GM12878 (cell line): ENCODE measurements at regions not wholly inside any gene's neighbourhood (a gene's known extent, or its start where the extent isn't known, plus 50 kb on each side); places are given as distances from the start of the nearest gene placed in this dataset.

Source experiments
- ATAC-seq: fragments of 200-7000 bp; cut with Tn5 transposase; 3 replicates; pipeline ENCODE4 v1.9.1; 2020; ENCODE audit warnings: mild to moderate bottlenecking, moderate library complexity
- BruUV-seq: library from RNA; stranded (reverse); fragments of 400-500 nt; replicated peaks from 2 replicates; lab custom pipeline; 2021; lab: Mats Ljungman, UMichigan
- CTCF ChIA-PET: fragments of 300-600 bp; sonication (Branson Sonifier 250); formaldehyde crosslinking; extraction: SDS; loops from one replicate; lab custom pipeline; 2021; ENCODE audit warnings: inconsistent platforms; lab: Yijun Ruan, JAX
- POLR2A ChIA-PET: fragments of 350-600 bp; formaldehyde crosslinking; extraction: SDS; loops from one replicate; lab custom pipeline; 2021; ENCODE audit warnings: inconsistent platforms; lab: Charles Lee
- RAD21 ChIA-PET: fragments of 300-600 bp; sonication (Branson Sonifier 250); formaldehyde crosslinking; loops from one replicate; lab custom pipeline; 2023; ENCODE audit warnings: antibody characterized with exemption; ENCODE audit not compliant: unreplicated experiment; lab: Charles Lee
- SMC1A ChIA-PET: fragments of 300-600 bp; sonication (Branson Sonifier 250); formaldehyde crosslinking; loops from one replicate; lab custom pipeline; 2023; ENCODE audit not compliant: unreplicated experiment, uncharacterized antibody; lab: Charles Lee
- DNase-seq: peaks from one replicate; pipeline ENCODE4 v3.0.0-alpha.2; 2011; ENCODE audit warnings: low read depth, low spot score
- FAIRE-seq: peaks from 3 replicates; lab custom pipeline; 2011; peaks lifted over from hg19 to GRCh38; lab: Jason Lieb, UNC
- H2AFZ ChIP-seq: 2 replicates; pipeline ENCODE4 v1.6.0; 2011; ENCODE audit warnings: low read depth, low read length, control low read depth; ENCODE audit not compliant: control insufficient read depth
- H3K27ac ChIP-seq: 2 replicates; pipeline ENCODE4 v1.5.1; 2011; ENCODE audit warnings: control low read depth; ENCODE audit not compliant: control insufficient read depth, insufficient read depth
- H3K27me3 ChIP-seq, 2 experiments: replicated peaks in 1 of 2; 2 replicates each; pipeline versions ENCODE4 v1.6.0 to v1.6.1; 2011; ENCODE audit warnings: low read length in 1 of 2; ENCODE audit not compliant: control insufficient read depth in 2 of 2, insufficient read depth in 2 of 2
- H3K36me3 ChIP-seq, 2 experiments: 2 replicates each; pipeline ENCODE4 v1.5.1; 2011; ENCODE audit warnings: low read length in 1 of 2; ENCODE audit not compliant: control insufficient read depth in 2 of 2, insufficient read depth in 2 of 2
- H3K4me1 ChIP-seq: 2 replicates; pipeline ENCODE4 v1.6.1; 2011; ENCODE audit warnings: mild to moderate bottlenecking, low read length, moderate library complexity, mixed read lengths; ENCODE audit not compliant: control insufficient read depth, insufficient read depth
- H3K4me2 ChIP-seq: 2 replicates; pipeline ENCODE4 v1.6.0; 2011; ENCODE audit warnings: control low read depth; ENCODE audit not compliant: control insufficient read depth, insufficient read depth
- H3K4me3 ChIP-seq: fragments of 200-600 bp; sonication (generic); 2 replicates; pipeline ENCODE4 v1.5.1; 2016
- H3K79me2 ChIP-seq: 2 replicates; pipeline ENCODE4 v1.6.0; 2011; ENCODE audit warnings: low read length; ENCODE audit not compliant: control insufficient read depth, insufficient read depth
- H3K9ac ChIP-seq: 2 replicates; pipeline ENCODE4 v1.8.0; 2011; ENCODE audit warnings: low read length, control low read depth, mixed read lengths; ENCODE audit not compliant: control insufficient read depth, insufficient read depth
- H3K9me3 ChIP-seq: replicated peaks from 3 replicates; pipeline ENCODE4 v1.5.1; 2011; ENCODE audit warnings: mild to moderate bottlenecking, low read length; ENCODE audit not compliant: control insufficient read depth, insufficient read depth
- H4K20me1 ChIP-seq: 2 replicates; pipeline ENCODE4 v1.6.0; 2011; ENCODE audit not compliant: control insufficient read depth, insufficient read depth
- BMI1 ChIP-seq: fragments of 450-650 bp; IDR thresholded peaks from 2 replicates; pipeline ENCODE4 v1.6.1; 2016; ENCODE audit warnings: mild to moderate bottlenecking, moderate library complexity, borderline replicate concordance
- CEBPB ChIP-seq, 2 experiments: fragments of 150-350 bp in 1 of 2; IDR thresholded peaks; 2 replicates each; pipeline ENCODE4 v1.6.1; 2012 to 2014; ENCODE audit warnings: low read depth in 2 of 2, low read length in 2 of 2, borderline replicate concordance in 1 of 2, inconsistent platforms in 1 of 2
- CHD2 ChIP-seq: IDR thresholded peaks from 2 replicates; pipeline ENCODE4 v1.6.1; 2011; ENCODE audit warnings: low read depth, low read length, improper control_type of control experiment, borderline replicate concordance
- CUX1 ChIP-seq: IDR thresholded peaks from 2 replicates; pipeline ENCODE4 v1.6.1; 2012; ENCODE audit warnings: improper control_type of control experiment, low read depth, low read length; ENCODE audit not compliant: insufficient replicate concordance
- ELK1 ChIP-seq: IDR thresholded peaks from 2 replicates; pipeline ENCODE4 v1.6.1; 2012; ENCODE audit warnings: low read depth, low read length, improper control_type of control experiment
- JUNB ChIP-seq: IDR thresholded peaks from 2 replicates; pipeline ENCODE4 v1.6.1; 2016; ENCODE audit warnings: antibody characterized with exemption, mild to moderate bottlenecking
- NFIC ChIP-seq: IDR thresholded peaks from 2 replicates; pipeline ENCODE4 v1.6.1; 2012; ENCODE audit warnings: low read depth, mild to moderate bottlenecking, inconsistent platforms, low read length, moderate library complexity
- PAX5 ChIP-seq: IDR thresholded peaks from 2 replicates; pipeline ENCODE4 v1.6.1; 2011; ENCODE audit warnings: low read depth, low read length, borderline replicate concordance
- PBX3 ChIP-seq: IDR thresholded peaks from 2 replicates; pipeline ENCODE4 v1.6.1; 2011; ENCODE audit warnings: mild to moderate bottlenecking, low read depth, low read length, moderate library complexity; ENCODE audit not compliant: insufficient replicate concordance
- PML ChIP-seq: IDR thresholded peaks from 2 replicates; pipeline ENCODE4 v1.6.1; 2012; ENCODE audit warnings: low read length, inconsistent platforms
- POLR2A ChIP-seq: IDR thresholded peaks from 2 replicates; pipeline ENCODE4 v1.6.1; 2011; ENCODE audit warnings: low read depth, mild to moderate bottlenecking, low read length
- RCOR1 ChIP-seq: conservative IDR thresholded peaks from 2 replicates; pipeline ENCODE4 v1.6.1; 2012; ENCODE audit warnings: low read depth, low read length, improper control_type of control experiment
- RELA ChIP-seq: fragments of 450-650 bp; IDR thresholded peaks from 2 replicates; pipeline ENCODE4 v1.8.0; 2014; ENCODE audit warnings: borderline replicate concordance; ENCODE audit not compliant: partially characterized antibody
- TARDBP ChIP-seq: IDR thresholded peaks from 2 replicates; pipeline ENCODE4 v1.6.1; 2016; ENCODE audit warnings: borderline replicate concordance
- ZBED1 ChIP-seq: IDR thresholded peaks from 2 replicates; pipeline ENCODE4 v1.6.1; 2016; ENCODE audit warnings: borderline replicate concordance
- ZNF24 ChIP-seq: fragments of 450-650 bp; IDR thresholded peaks from 2 replicates; pipeline ENCODE4 v1.6.1; 2017; ENCODE audit warnings: antibody characterized with exemption, mild to moderate bottlenecking
- WGBS: methylation state at CpG from one replicate; pipeline ENCODE4 v1.1.6; 2016; ENCODE audit warnings: low lambda C conversion rate; ENCODE audit not compliant: insufficient replicate concordance, insufficient coverage; ENCODE audit errors: missing lambda C conversion rate; 5-methylcytosine and 5-hydroxymethylcytosine counted together
- in situ Hi-C: fragments of 300-500 bp; cut with MboI; formaldehyde crosslinking; loops from 9 replicates; pipeline ENCODE4 v1.14.3; 2018; ENCODE audit warnings: mixed read lengths
- intact Hi-C: fragments of 100-400 bp; cut with micrococcal nuclease; formaldehyde crosslinking; loops from one replicate; pipeline ENCODE4 v1.14.2; 2022; ENCODE audit not compliant: unreplicated experiment

GRCh38 chr10:113304726-113305125 lies 248.1 kb upstream of the HABP2 start:
- DNase-seq = no peak
- ChIA-PET POLR2A (no interaction called here), CTCF (no interaction called here), SMC1A (no interaction called here), RAD21 (no interaction called here)
- Histone ChIP-seq H3K27ac (no peak overlapping the region), H2AFZ (no peak overlapping the region), H3K27me3 (no peaks in the 10 kb centered on the region), H3K36me3 (no peaks in the 10 kb centered on the region), H3K79me2 (no peaks in the 10 kb centered on the region), H3K9ac (no peak overlapping the region), H4K20me1 (no peaks in the 10 kb centered on the region), H3K4me2 (no peak overlapping the region), H3K4me1 (no peaks in the 10 kb centered on the region), H3K9me3 (no peaks in the 10 kb centered on the region; the same call in 2 of the 3 replicates), H3K4me3 (no peak overlapping the region)
- in situ Hi-C loops (no loop called here), intact Hi-C loops (no loop called here)
- no peak for ATAC-seq
- no peak for FAIRE-seq
- BruUV-seq = no TSS peak
- TF ChIP-seq POLR2A (no peak), ZNF24 (no peak), TARDBP (no peak), PAX5 (no peak), NFIC (no peak), RCOR1 (no peak), CEBPB (IDR thresholded peaks at IDR 0.05; ENCODE audit: borderline replicate concordance in 1 of 2, low read depth in 2 of 2, low read length in 2 of 2) (no peak), PBX3 (no peak), BMI1 (no peak), ZBED1 (no peak), ELK1 (no peak), CUX1 (no peak), JUNB (no peak), RELA (no peak), PML (no peak), CHD2 (no peak)
- 31% methylated on average over 5 of the region's 5 CpGs for WGBS
